Activated B cell treated with CpG ODN at 0.5 μM for 24 hours (primary cell): ENCODE measurements at regions not wholly inside any gene's neighbourhood (a gene's known extent, or its start where the extent isn't known, plus 50 kb on each side); places are given as distances from the start of the nearest gene placed in this dataset.

Experiments used
- ATAC-seq: fragments of 200-7000 bp; cut with Tn5 transposase; one replicate; pipeline ENCODE4 v1.10.0; 2021; ENCODE audit warnings: low read depth, mild to moderate bottlenecking, moderate library complexity
- CTCF ChIA-PET: fragments of 350-600 bp; sonication (Branson Sonifier 250); formaldehyde crosslinking; loops from one replicate; lab custom pipeline; 2021; ENCODE audit warnings: antibody characterized with exemption; lab: Charles Lee
- POLR2A ChIA-PET: fragments of 350-600 bp; sonication (Branson Sonifier 250); formaldehyde crosslinking; loops from one replicate; lab custom pipeline; 2021; ENCODE audit warnings: antibody characterized with exemption; lab: Charles Lee
- DNase-seq: peaks from one replicate; pipeline ENCODE4 v3.0.0; 2022
- H3K27ac Mint-ChIP-seq: one replicate; pipeline ENCODE4 v1.8.0; 2020; ENCODE audit warnings: mixed read lengths
- H3K27me3 Mint-ChIP-seq: one replicate; pipeline ENCODE4 v1.8.0; 2021; ENCODE audit warnings: mixed read lengths
- H3K36me3 Mint-ChIP-seq: one replicate; pipeline ENCODE4 v1.8.0; 2021; ENCODE audit warnings: low read depth, mixed read lengths
- H3K4me1 Mint-ChIP-seq: one replicate; pipeline ENCODE4 v1.8.0; 2021; ENCODE audit warnings: mixed read lengths
- H3K4me3 Mint-ChIP-seq: one replicate; pipeline ENCODE4 v1.8.0; 2020; ENCODE audit warnings: mild to moderate bottlenecking, mixed read lengths
- H3K9me3 Mint-ChIP-seq: one replicate; pipeline ENCODE4 v1.8.0; 2020; ENCODE audit warnings: mixed read lengths
- CTCF ChIP-seq: fragments of 200-600 bp; IDR thresholded peaks from one replicate; pipeline ENCODE4 v1.8.0; 2022; ENCODE audit warnings: antibody characterized with exemption, mild to moderate bottlenecking
- intact Hi-C: fragments of 100-400 bp; cut with micrococcal nuclease; formaldehyde crosslinking; loops from one replicate; pipeline ENCODE4 v1.15.1; 2024

GRCh38 chr4:124437853-124438495, 274.6 kb downstream of the ANKRD50 start:
- Mint-ChIP-seq H3K27me3 (no peaks in the 10 kb centered on the region), H3K36me3 (no peaks in the 10 kb centered on the region), H3K4me1 (no peaks in the 10 kb centered on the region), H3K4me3 (no peak overlapping the region), H3K9me3 (no peaks in the 10 kb centered on the region), H3K27ac (no peak overlapping the region)
- CTCF ChIA-PET = no interaction called here
- ATAC-seq (no peak), DNase-seq (no peak)
- POLR2A ChIA-PET = no interaction called here
- intact Hi-C loops = no loop called here
- TF ChIP-seq CTCF = no peak

GRCh38 chr4:124445071-124445470, 267.5 kb downstream of the ANKRD50 start:
- intact Hi-C loops = no loop called here
- no peak for TF ChIP-seq CTCF
- peaks cover 17% of the 10 kb centered on the region for H3K9me3 Mint-ChIP-seq
- no peaks in the 10 kb centered on the region for H3K4me1 Mint-ChIP-seq
- no peaks in the 10 kb centered on the region for H3K36me3 Mint-ChIP-seq
- ATAC-seq = no peak
- no peak for DNase-seq
- no peak overlapping the region for H3K27ac Mint-ChIP-seq
- ChIA-PET POLR2A (no interaction called here), CTCF (no interaction called here)
- no peak overlapping the region for H3K4me3 Mint-ChIP-seq
- H3K27me3 Mint-ChIP-seq = no peaks in the 10 kb centered on the region

- peaks cover 9% of the 10 kb centered on the region for H3K9me3 Mint-ChIP-seq
- H3K27ac Mint-ChIP-seq = no peak overlapping the region
These were observed 262.7 kb downstream of the ANKRD50 start for GRCh38 chr4:124449881-124450280.

GRCh38 chr4:124450851-124451250, 261.7 kb downstream of the ANKRD50 start:
- no peak overlapping the region for H3K27ac Mint-ChIP-seq
- peaks cover 9% of the 10 kb centered on the region for H3K9me3 Mint-ChIP-seq
- ChIA-PET CTCF (no interaction called here), POLR2A (no interaction called here)
- DNase-seq (no peak), ATAC-seq (no peak)
- no peak for TF ChIP-seq CTCF
- H3K27me3 Mint-ChIP-seq = no peaks in the 10 kb centered on the region
- H3K36me3 Mint-ChIP-seq = no peaks in the 10 kb centered on the region
- no peak overlapping the region for H3K4me3 Mint-ChIP-seq
- no peaks in the 10 kb centered on the region for H3K4me1 Mint-ChIP-seq
- intact Hi-C loops = no loop called here

More at GRCh38 chr4:124449881-124450280, 262.7 kb downstream of the ANKRD50 start:
- CTCF ChIA-PET = no interaction called here
- no peak for TF ChIP-seq CTCF
- ATAC-seq (no peak), DNase-seq (no peak)
- H3K36me3 Mint-ChIP-seq = no peaks in the 10 kb centered on the region
- no peaks in the 10 kb centered on the region for H3K4me1 Mint-ChIP-seq
- POLR2A ChIA-PET = no interaction called here
- no peaks in the 10 kb centered on the region for H3K27me3 Mint-ChIP-seq
- intact Hi-C loops = no loop called here
- no peak overlapping the region for H3K4me3 Mint-ChIP-seq

- no peaks in the 10 kb centered on the region for H3K27me3 Mint-ChIP-seq
- intact Hi-C loops = no loop called here
- no peaks in the 10 kb centered on the region for H3K36me3 Mint-ChIP-seq
- DNase-seq (no peak), ATAC-seq (no peak)
- H3K4me1 Mint-ChIP-seq = no peaks in the 10 kb centered on the region
- peaks cover under 1% of the 10 kb centered on the region for H3K9me3 Mint-ChIP-seq
- ChIA-PET POLR2A (no interaction called here), CTCF (no interaction called here)
- no peak overlapping the region for H3K4me3 Mint-ChIP-seq
- H3K27ac Mint-ChIP-seq = no peak overlapping the region
- no peak for TF ChIP-seq CTCF
These were observed 257.7 kb downstream of the ANKRD50 start for GRCh38 chr4:124454772-124455270.
